Muscle layer of duodenum (tissue), 2 donors: ENCODE measurements at regions not wholly inside any gene's neighbourhood (a gene's known extent, or its start where the extent isn't known, plus 50 kb on each side); places are given as distances from the start of the nearest gene placed in this dataset.

Source experiments
- H3K27ac ChIP-seq: one replicate; pipeline ENCODE4 v1.7.0; 2013; ENCODE audit warnings: mild to moderate bottlenecking, low read length
- H3K27me3 ChIP-seq: one replicate; pipeline ENCODE4 v1.7.0; 2013; ENCODE audit warnings: low read depth, mild to moderate bottlenecking, control low read depth, low read length
- H3K36me3 ChIP-seq, 2 donors: one replicate each; pipeline ENCODE4 v1.7.0; 2013; ENCODE audit warnings: low read length in 2 of 2, control low read depth in 1 of 2, mild to moderate bottlenecking in 1 of 2; ENCODE audit not compliant: insufficient read depth in 2 of 2, control insufficient read depth in 1 of 2
- H3K4me1 ChIP-seq, 2 donors: one replicate each; pipeline ENCODE4 v1.7.0; 2013; ENCODE audit warnings: low read length in 2 of 2, mild to moderate bottlenecking in 2 of 2, control low read depth in 1 of 2, moderate library complexity in 1 of 2; ENCODE audit not compliant: insufficient read depth in 2 of 2, control insufficient read depth in 1 of 2
- H3K4me3 ChIP-seq, 2 donors: one replicate each; pipeline ENCODE4 v1.7.0; 2013; ENCODE audit warnings: low read length in 2 of 2, low read depth in 1 of 2, mild to moderate bottlenecking in 1 of 2
- H3K9me3 ChIP-seq, 2 donors: one replicate each; pipeline ENCODE4 v1.7.0; 2013; ENCODE audit warnings: low read length in 2 of 2, control low read depth in 1 of 2, mild to moderate bottlenecking in 1 of 2; ENCODE audit not compliant: control insufficient read depth in 1 of 2
- donor health status: healthy.

- Histone ChIP-seq H3K4me3 (no peak overlapping the region), H3K27me3 (no peaks in the 10 kb centered on the region), H3K36me3 (no peaks in the 10 kb centered on the region), H3K9me3 (no peaks in the 10 kb centered on the region), H3K27ac (no peak overlapping the region), H3K4me1 (peaks cover 0 to 9% of the 10 kb centered on the region in 2 donors)
These were observed 239.5 kb upstream of the CADM1 start for GRCh38 chr11:115743719-115744118.

GRCh38 chr11:115741376-115742107 is 237.3 kb upstream of the CADM1 start:
- H3K4me1 ChIP-seq, result no peaks in the 10 kb centered on the region
- H3K36me3 ChIP-seq, result no peaks in the 10 kb centered on the region
- no peak overlapping the region for H3K27ac ChIP-seq
- H3K4me3 ChIP-seq, result no peak overlapping the region
- H3K27me3 ChIP-seq, result no peaks in the 10 kb centered on the region
- no peaks in the 10 kb centered on the region for H3K9me3 ChIP-seq

- H3K4me1 ChIP-seq, result no peaks in the 10 kb centered on the region
These were observed 236.1 kb upstream of the CADM1 start for GRCh38 chr11:115740324-115740723.

GRCh38 chr11:115739878-115740277 is 235.7 kb upstream of the CADM1 start:
- H3K27ac ChIP-seq, result no peak overlapping the region
- H3K9me3 ChIP-seq, result no peaks in the 10 kb centered on the region
- no peaks in the 10 kb centered on the region for H3K36me3 ChIP-seq
- no peaks in the 10 kb centered on the region for H3K27me3 ChIP-seq
- no peaks in the 10 kb centered on the region for H3K4me1 ChIP-seq
- H3K4me3 ChIP-seq, result no peak overlapping the region

More at GRCh38 chr11:115740324-115740723, 236.1 kb upstream of the CADM1 start:
- Histone ChIP-seq H3K9me3 (no peaks in the 10 kb centered on the region), H3K36me3 (no peaks in the 10 kb centered on the region), H3K27me3 (no peaks in the 10 kb centered on the region), H3K4me3 (no peak overlapping the region), H3K27ac (no peak overlapping the region)

- Histone ChIP-seq H3K4me3 (no peak overlapping the region), H3K4me1 (no peaks in the 10 kb centered on the region), H3K36me3 (no peaks in the 10 kb centered on the region), H3K27me3 (no peaks in the 10 kb centered on the region), H3K27ac (no peak overlapping the region), H3K9me3 (no peaks in the 10 kb centered on the region)
These were observed 234.9 kb upstream of the CADM1 start for GRCh38 chr11:115739146-115739545.

- Histone ChIP-seq H3K4me3 (no peak overlapping the region), H3K27me3 (no peaks in the 10 kb centered on the region), H3K9me3 (no peaks in the 10 kb centered on the region), H3K36me3 (no peaks in the 10 kb centered on the region), H3K4me1 (no peaks in the 10 kb centered on the region), H3K27ac (no peak overlapping the region)
These were observed 233.7 kb upstream of the CADM1 start for GRCh38 chr11:115737875-115738274.

- no peaks in the 10 kb centered on the region for H3K9me3 ChIP-seq
- H3K27ac ChIP-seq, result no peak overlapping the region
- no peak overlapping the region for H3K4me3 ChIP-seq
- no peaks in the 10 kb centered on the region for H3K36me3 ChIP-seq
- H3K4me1 ChIP-seq, result no peaks in the 10 kb centered on the region
- H3K27me3 ChIP-seq, result no peaks in the 10 kb centered on the region
These were observed 231.9 kb upstream of the CADM1 start for GRCh38 chr11:115736146-115736545.

- no peak overlapping the region for H3K4me3 ChIP-seq
- no peaks in the 10 kb centered on the region for H3K4me1 ChIP-seq
- H3K27me3 ChIP-seq, result no peaks in the 10 kb centered on the region
- H3K9me3 ChIP-seq, result no peaks in the 10 kb centered on the region
- no peaks in the 10 kb centered on the region for H3K36me3 ChIP-seq
- no peak overlapping the region for H3K27ac ChIP-seq
These were observed 220.5 kb upstream of the CADM1 start for GRCh38 chr11:115724666-115725065.

GRCh38 chr11:115722711-115723110 is 218.5 kb upstream of the CADM1 start:
- no peaks in the 10 kb centered on the region for H3K9me3 ChIP-seq
- H3K27ac ChIP-seq, result no peak overlapping the region
- H3K36me3 ChIP-seq, result no peaks in the 10 kb centered on the region
- H3K4me1 ChIP-seq, result peaks cover 0 to 5% of the 10 kb centered on the region in 2 donors
- no peak overlapping the region for H3K4me3 ChIP-seq
- H3K27me3 ChIP-seq, result no peaks in the 10 kb centered on the region

- no peak overlapping the region for H3K4me3 ChIP-seq
- peaks cover 0 to 10% of the 10 kb centered on the region in 2 donors for H3K4me1 ChIP-seq
- H3K36me3 ChIP-seq, result no peaks in the 10 kb centered on the region
- no peaks in the 10 kb centered on the region for H3K9me3 ChIP-seq
- no peak overlapping the region for H3K27ac ChIP-seq
- H3K27me3 ChIP-seq, result no peaks in the 10 kb centered on the region
These were observed 217.2 kb upstream of the CADM1 start for GRCh38 chr11:115721296-115721995.

GRCh38 chr11:115720602-115721245 is 216.5 kb upstream of the CADM1 start:
- no peaks in the 10 kb centered on the region for H3K9me3 ChIP-seq
- no peaks in the 10 kb centered on the region for H3K36me3 ChIP-seq
- no peak overlapping the region for H3K27ac ChIP-seq
- no peaks in the 10 kb centered on the region for H3K27me3 ChIP-seq
- peaks cover 0 to 10% of the 10 kb centered on the region in 2 donors for H3K4me1 ChIP-seq
- no peak overlapping the region for H3K4me3 ChIP-seq
